Osteocyte (in vitro differentiated cells): ENCODE measurements at regions not wholly inside any gene's neighbourhood (a gene's known extent, or its start where the extent isn't known, plus 50 kb on each side); places are given as distances from the start of the nearest gene placed in this dataset.
"Not testable (repeated sequence)": the region's sequence is repeated elsewhere in the genome, so short reads cannot be mapped to it uniquely, and the experiment has no call there.

Source experiments
- DNase-seq: peaks from one replicate; pipeline ENCODE4 v3.0.0; 2021; ENCODE audit warnings: mixed read lengths; ENCODE audit not compliant: unreplicated experiment; ENCODE audit errors: extremely low spot score
- H3K27ac Mint-ChIP-seq: one replicate; pipeline ENCODE4 v1.8.0; 2021; ENCODE audit warnings: mild to moderate bottlenecking, mixed read lengths; ENCODE audit not compliant: unreplicated experiment
- H3K27me3 Mint-ChIP-seq: one replicate; pipeline ENCODE4 v1.8.0; 2021; ENCODE audit warnings: mixed read lengths; ENCODE audit not compliant: unreplicated experiment
- H3K36me3 Mint-ChIP-seq: one replicate; pipeline ENCODE4 v1.8.0; 2021; ENCODE audit warnings: mixed read lengths; ENCODE audit not compliant: unreplicated experiment
- H3K4me1 Mint-ChIP-seq: one replicate; pipeline ENCODE4 v1.8.0; 2021; ENCODE audit warnings: mixed read lengths; ENCODE audit not compliant: unreplicated experiment
- H3K4me3 Mint-ChIP-seq: one replicate; pipeline ENCODE4 v1.8.0; 2021; ENCODE audit warnings: mild to moderate bottlenecking, moderate library complexity, mixed read lengths; ENCODE audit not compliant: unreplicated experiment
- H3K9me3 Mint-ChIP-seq: one replicate; pipeline ENCODE4 v1.8.0; 2021; ENCODE audit warnings: mixed read lengths; ENCODE audit not compliant: unreplicated experiment
- TF ChIP-seq, protein P1 (sequence below): fragments of 200-600 bp; sonication (generic); IDR thresholded peaks from 2 replicates; pipeline ENCODE4 v1.5.0; 2021; ENCODE audit warnings: antibody characterized with exemption, mild to moderate bottlenecking, moderate library complexity

DNA sequence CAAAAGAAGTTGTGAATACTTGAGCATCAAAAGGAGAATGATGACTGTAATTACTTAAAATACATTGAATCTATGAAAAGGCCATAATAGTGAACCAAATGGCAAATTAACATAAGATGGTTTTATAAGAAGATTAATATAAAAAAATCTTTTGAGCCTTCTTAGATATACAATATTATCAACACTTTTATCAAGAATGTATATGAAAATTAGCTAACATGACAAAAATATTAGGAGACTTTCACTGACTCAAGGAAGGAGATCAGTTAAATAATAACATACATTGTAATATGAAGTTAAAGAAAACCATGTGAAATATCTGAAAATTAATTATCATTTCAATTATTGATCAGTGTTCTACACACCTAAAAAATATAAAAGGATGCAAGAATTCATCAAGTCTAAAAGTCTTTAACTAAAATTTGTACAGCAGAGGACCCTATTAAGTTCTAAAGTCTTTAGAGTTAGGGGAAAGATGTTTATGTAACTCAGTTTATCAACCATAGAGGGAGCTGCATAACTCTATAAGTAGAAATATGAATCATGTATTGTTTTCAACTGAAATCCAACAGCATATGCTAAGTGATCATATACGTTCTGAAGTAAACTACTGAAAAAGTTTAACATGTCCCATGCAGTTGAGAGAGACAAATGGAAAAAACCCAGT, 756.1 kb upstream of the MIR17HG start:
- TF ChIP-seq, protein P1, sequence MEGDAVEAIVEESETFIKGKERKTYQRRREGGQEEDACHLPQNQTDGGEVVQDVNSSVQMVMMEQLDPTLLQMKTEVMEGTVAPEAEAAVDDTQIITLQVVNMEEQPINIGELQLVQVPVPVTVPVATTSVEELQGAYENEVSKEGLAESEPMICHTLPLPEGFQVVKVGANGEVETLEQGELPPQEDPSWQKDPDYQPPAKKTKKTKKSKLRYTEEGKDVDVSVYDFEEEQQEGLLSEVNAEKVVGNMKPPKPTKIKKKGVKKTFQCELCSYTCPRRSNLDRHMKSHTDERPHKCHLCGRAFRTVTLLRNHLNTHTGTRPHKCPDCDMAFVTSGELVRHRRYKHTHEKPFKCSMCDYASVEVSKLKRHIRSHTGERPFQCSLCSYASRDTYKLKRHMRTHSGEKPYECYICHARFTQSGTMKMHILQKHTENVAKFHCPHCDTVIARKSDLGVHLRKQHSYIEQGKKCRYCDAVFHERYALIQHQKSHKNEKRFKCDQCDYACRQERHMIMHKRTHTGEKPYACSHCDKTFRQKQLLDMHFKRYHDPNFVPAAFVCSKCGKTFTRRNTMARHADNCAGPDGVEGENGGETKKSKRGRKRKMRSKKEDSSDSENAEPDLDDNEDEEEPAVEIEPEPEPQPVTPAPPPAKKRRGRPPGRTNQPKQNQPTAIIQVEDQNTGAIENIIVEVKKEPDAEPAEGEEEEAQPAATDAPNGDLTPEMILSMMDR: no peak
- Mint-ChIP-seq H3K27me3 (no peaks in the 10 kb centered on the region), H3K9me3 (peaks cover 5% of the 10 kb centered on the region), H3K36me3 (no peaks in the 10 kb centered on the region), H3K4me1 (no peaks in the 10 kb centered on the region), H3K27ac (no peak overlapping the region), H3K4me3 (no peak overlapping the region)
- no peak for DNase-seq

DNA sequence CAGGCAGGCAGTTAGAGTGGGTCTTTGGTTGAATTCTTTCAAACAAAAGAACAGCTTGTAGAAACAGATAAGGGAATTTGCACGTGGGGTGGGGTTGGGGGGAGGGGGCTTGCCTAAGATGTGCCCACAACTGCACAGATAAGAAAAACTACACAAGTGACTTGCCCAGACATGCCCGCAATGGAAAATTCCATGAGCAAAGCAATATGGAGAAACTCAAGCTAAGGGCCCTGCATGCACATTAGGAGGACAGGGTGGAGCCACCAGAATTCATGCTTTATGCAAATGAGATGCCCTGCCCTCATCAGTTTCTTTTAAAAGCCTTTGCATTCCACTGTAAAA, 755.6 kb upstream of the MIR17HG start:
- H3K27ac Mint-ChIP-seq: no peak overlapping the region
- H3K4me1 Mint-ChIP-seq: no peaks in the 10 kb centered on the region
- DNase-seq: no peak
- H3K36me3 Mint-ChIP-seq: no peaks in the 10 kb centered on the region
- H3K4me3 Mint-ChIP-seq: no peak overlapping the region
- TF ChIP-seq, protein P1: no peak
- H3K27me3 Mint-ChIP-seq: no peaks in the 10 kb centered on the region
- H3K9me3 Mint-ChIP-seq: peaks cover 5% of the 10 kb centered on the region

DNA sequence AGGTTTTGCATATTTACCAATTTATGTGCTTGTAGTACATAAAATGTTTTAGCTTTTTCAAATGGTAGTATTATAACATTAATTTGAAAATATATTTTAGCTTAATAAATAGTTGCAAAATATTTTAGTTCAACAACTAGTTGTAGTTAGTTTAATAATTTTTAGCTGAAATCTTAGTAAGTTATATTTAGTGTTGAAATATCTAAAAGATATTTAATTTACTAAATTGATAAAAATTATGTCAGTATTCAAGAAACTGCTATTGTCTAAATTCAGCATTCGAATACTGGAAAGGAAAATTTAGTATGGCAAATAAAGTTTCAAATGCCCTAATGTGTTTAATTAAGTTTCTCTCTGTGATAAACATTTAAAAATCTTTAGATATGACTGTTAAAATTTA, 754.5 kb upstream of the MIR17HG start:
- Mint-ChIP-seq H3K4me3 (no peak overlapping the region), H3K4me1 (no peaks in the 10 kb centered on the region), H3K9me3 (peaks cover 5% of the 10 kb centered on the region), H3K27me3 (no peaks in the 10 kb centered on the region), H3K36me3 (no peaks in the 10 kb centered on the region), H3K27ac (no peak overlapping the region)
- DNase-seq: no peak
- TF ChIP-seq, protein P1: no peak

DNA sequence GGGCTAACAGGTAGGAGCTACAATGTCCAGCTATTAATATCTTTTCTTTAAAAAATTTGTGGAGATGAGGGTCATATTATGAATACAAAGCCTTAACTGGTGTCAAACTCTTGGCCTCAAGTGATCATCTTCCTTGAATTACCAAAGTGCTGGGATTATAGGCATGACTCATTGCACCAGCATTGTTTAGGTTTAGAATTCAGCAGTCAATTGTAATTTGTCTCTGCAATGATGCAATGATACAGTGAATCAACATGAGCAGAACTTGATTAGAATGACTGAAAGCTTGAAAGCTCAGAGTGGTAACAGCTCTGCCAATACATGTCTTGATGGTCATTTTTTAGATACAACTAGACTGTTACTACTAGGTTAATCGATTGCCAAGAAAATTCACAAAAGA, 752.8 kb upstream of the MIR17HG start:
- Mint-ChIP-seq H3K27ac (no peak overlapping the region), H3K4me1 (no peaks in the 10 kb centered on the region), H3K9me3 (peaks cover 5% of the 10 kb centered on the region), H3K4me3 (no peak overlapping the region), H3K27me3 (no peaks in the 10 kb centered on the region), H3K36me3 (no peaks in the 10 kb centered on the region)
- TF ChIP-seq, protein P1: no peak
- no peak for DNase-seq

DNA sequence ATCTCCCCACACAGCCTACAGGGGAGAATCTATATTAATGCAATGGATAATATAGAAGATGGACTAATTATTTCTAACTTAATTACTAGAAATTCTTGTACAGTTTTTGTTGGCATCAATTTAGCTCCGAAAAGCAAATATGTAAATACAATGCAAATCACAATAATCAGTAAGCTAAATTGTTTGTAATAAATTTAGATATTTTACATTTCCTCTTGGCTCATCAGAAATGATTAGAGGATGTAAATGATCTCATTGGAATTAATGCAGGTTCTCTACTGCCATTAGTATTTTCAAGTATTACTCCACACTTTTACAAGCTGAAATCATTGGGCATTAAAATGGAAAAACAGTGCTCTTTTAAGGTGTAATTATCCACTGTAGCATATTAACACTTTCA, 741.8 kb upstream of the MIR17HG start:
- Mint-ChIP-seq H3K9me3 (no peaks in the 10 kb centered on the region), H3K36me3 (no peaks in the 10 kb centered on the region), H3K27me3 (no peaks in the 10 kb centered on the region), H3K27ac (no peak overlapping the region), H3K4me3 (no peak overlapping the region), H3K4me1 (no peaks in the 10 kb centered on the region)
- DNase-seq: no peak
- TF ChIP-seq, protein P1: no peak

DNA sequence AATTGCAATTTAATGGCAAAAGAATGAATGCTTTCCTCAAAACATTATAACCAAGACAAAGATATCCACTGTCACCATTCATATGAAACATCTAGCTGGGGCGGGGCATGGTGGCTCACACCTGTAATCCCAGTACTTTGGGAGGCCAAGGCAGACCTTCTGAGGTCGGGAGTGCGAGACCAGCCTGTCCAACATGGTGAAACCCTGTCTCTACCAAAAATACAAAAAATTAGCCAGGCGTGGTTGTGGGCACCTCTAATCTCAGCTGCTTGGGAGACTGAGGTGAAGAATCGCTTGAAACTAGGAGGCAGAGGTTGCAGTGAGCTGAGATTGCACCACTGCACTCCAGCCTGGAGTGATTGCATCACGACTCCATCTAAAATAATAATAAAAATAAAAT, 740.6 kb upstream of the MIR17HG start:
- H3K9me3 Mint-ChIP-seq, H3K4me3 Mint-ChIP-seq, DNase-seq, H3K4me1 Mint-ChIP-seq, H3K36me3 Mint-ChIP-seq, H3K27me3 Mint-ChIP-seq, H3K27ac Mint-ChIP-seq: not testable (repeated sequence)
